A673 (cell line): ENCODE measurements at regions not wholly inside any gene's neighbourhood (a gene's known extent, or its start where the extent isn't known, plus 50 kb on each side); places are given as distances from the start of the nearest gene placed in this dataset.

Experiments used
- BruUV-seq: library from RNA; stranded (reverse); fragments of 400-500 nt; replicated peaks from 2 replicates; lab custom pipeline; 2021; lab: Mats Ljungman, UMichigan
- CTCF ChIA-PET: fragments of 300-600 bp; sonication (Branson Sonifier 250); formaldehyde crosslinking; loops from one replicate; lab custom pipeline; 2022; ENCODE audit warnings: antibody characterized with exemption; lab: Charles Lee
- POLR2A ChIA-PET: fragments of 300-600 bp; sonication (Branson Sonifier 250); formaldehyde crosslinking; loops from one replicate; lab custom pipeline; 2022; ENCODE audit warnings: antibody characterized with exemption; ENCODE audit not compliant: low non-redundant PET; lab: Charles Lee
- DNase-seq: peaks from one replicate; pipeline ENCODE4 v3.0.0-alpha.2; 2015; ENCODE audit warnings: low spot score
- H3K27ac ChIP-seq: fragments of 200-600 bp; sonication (generic); 2 replicates; pipeline ENCODE4 v1.5.1; 2016; ENCODE audit warnings: mixed run types, low read depth, mild to moderate bottlenecking, mixed read lengths, antibody characterized with exemption, low read length; ENCODE audit not compliant: poor library complexity, severe bottlenecking
- H3K27me3 ChIP-seq: fragments of 200-600 bp; sonication (generic); replicated peaks from 2 replicates; pipeline ENCODE4 v1.6.1; 2017; ENCODE audit warnings: mixed run types, low read depth, mild to moderate bottlenecking, mixed read lengths, antibody characterized with exemption, low read length; ENCODE audit not compliant: insufficient read depth, poor library complexity
- H3K36me3 ChIP-seq: fragments of 200-600 bp; sonication (generic); 2 replicates; pipeline ENCODE4 v1.6.1; 2016; ENCODE audit warnings: mixed run types, mild to moderate bottlenecking, mixed read lengths, antibody characterized with exemption, low read length; ENCODE audit not compliant: insufficient read depth, poor library complexity, severe bottlenecking
- H3K4me1 ChIP-seq: fragments of 200-600 bp; sonication (generic); 2 replicates; pipeline ENCODE4 v1.6.1; 2017; ENCODE audit warnings: mixed run types, mild to moderate bottlenecking, mixed read lengths, antibody characterized with exemption, low read length; ENCODE audit not compliant: insufficient read depth, poor library complexity, severe bottlenecking
- H3K4me3 ChIP-seq: fragments of 200-600 bp; sonication (generic); 2 replicates; pipeline ENCODE4 v1.5.1; 2016; ENCODE audit warnings: low read depth, mixed run types, mild to moderate bottlenecking, mixed read lengths, low read length; ENCODE audit not compliant: poor library complexity, severe bottlenecking
- H3K9me3 ChIP-seq: fragments of 200-600 bp; sonication (generic); 2 replicates; pipeline ENCODE4 v1.6.1; 2016; ENCODE audit warnings: mixed run types, low read depth, mild to moderate bottlenecking, mixed read lengths, antibody characterized with exemption, low read length; ENCODE audit not compliant: poor library complexity, severe bottlenecking
- CTCF ChIP-seq: fragments of 300-800, 200-600 bp; sonication (generic); conservative IDR thresholded peaks from 2 replicates; pipeline ENCODE4 v1.5.1; 2017; ENCODE audit warnings: low read depth, mild to moderate bottlenecking, antibody characterized with exemption, low read length, moderate library complexity, mixed read lengths
- EZH2 ChIP-seq: fragments of 200-600 bp; sonication (generic); IDR thresholded peaks from 2 replicates; pipeline ENCODE4 v1.6.1; 2017; ENCODE audit warnings: borderline replicate concordance, low read depth, mild to moderate bottlenecking, mixed read lengths, antibody characterized with exemption, low read length; ENCODE audit not compliant: poor library complexity, severe bottlenecking
- intact Hi-C: fragments of 100-400 bp; cut with micrococcal nuclease; formaldehyde crosslinking; loops from one replicate; pipeline ENCODE4 v1.10.0; 2022; ENCODE audit not compliant: unreplicated experiment

GRCh38 chr16:73616770-73617169, 568.8 kb upstream of the ZFHX3 start:
- H3K4me1 ChIP-seq: no peaks in the 10 kb centered on the region

GRCh38 chr16:73616166-73616753, 568.3 kb upstream of the ZFHX3 start:
- no peak for DNase-seq
- H3K4me3 ChIP-seq: no peak overlapping the region
- intact Hi-C loops: no loop called here
- no peaks in the 10 kb centered on the region for H3K9me3 ChIP-seq
- no peak for TF ChIP-seq CTCF
- no peak for TF ChIP-seq EZH2
- H3K4me1 ChIP-seq: no peaks in the 10 kb centered on the region
- ChIA-PET POLR2A (no interaction called here), CTCF (no interaction called here)
- no peaks in the 10 kb centered on the region for H3K36me3 ChIP-seq
- no peak overlapping the region for H3K27ac ChIP-seq
- peaks cover 79% of the 10 kb centered on the region for H3K27me3 ChIP-seq
- BruUV-seq: no TSS peak

More at GRCh38 chr16:73616770-73617169, 568.8 kb upstream of the ZFHX3 start:
- TF ChIP-seq EZH2: no peak
- no peak for TF ChIP-seq CTCF
- intact Hi-C loops: no loop called here
- no peaks in the 10 kb centered on the region for H3K36me3 ChIP-seq
- POLR2A ChIA-PET: no interaction called here
- no peaks in the 10 kb centered on the region for H3K9me3 ChIP-seq
- CTCF ChIA-PET: no interaction called here
- no peak for DNase-seq
- no TSS peak for BruUV-seq
- no peak overlapping the region for H3K27ac ChIP-seq
- H3K27me3 ChIP-seq: peaks cover 79% of the 10 kb centered on the region
- no peak overlapping the region for H3K4me3 ChIP-seq

GRCh38 chr16:73615071-73615940, 567.4 kb upstream of the ZFHX3 start:
- DNase-seq: no peak
- Histone ChIP-seq H3K9me3 (no peaks in the 10 kb centered on the region), H3K27ac (no peak overlapping the region), H3K36me3 (no peaks in the 10 kb centered on the region), H3K4me1 (no peaks in the 10 kb centered on the region), H3K4me3 (no peak overlapping the region), H3K27me3 (peaks cover 82% of the 10 kb centered on the region)
- no peak for TF ChIP-seq CTCF
- no peak for TF ChIP-seq EZH2
- BruUV-seq: no TSS peak
- intact Hi-C loops: no loop called here
- ChIA-PET CTCF (no interaction called here), POLR2A (no interaction called here)
